HEK293 (cell line): ENCODE measurements at regions not wholly inside any gene's neighbourhood (a gene's known extent, or its start where the extent isn't known, plus 50 kb on each side); places are given as distances from the start of the nearest gene placed in this dataset.

Experiments
- KLF10 ChIP-seq: fragments of 450-650 bp; IDR thresholded peaks from 2 replicates; pipeline ENCODE4 v1.5.1; 2018; ENCODE audit warnings: missing biosample characterization, mild to moderate bottlenecking, missing genetic modification characterization
- ZNF274 ChIP-seq, 2 experiments: fragments of 200-500 bp in 1 of 2; fragments of 450-650 bp in 1 of 2; sonication (Bioruptor generic) in 1 of 2; formaldehyde crosslinking in 1 of 2; IDR thresholded peaks; 2 replicates each; pipeline versions ENCODE4 v1.5.1 to v1.6.1; 2014 to 2016; ENCODE audit warnings: borderline replicate concordance in 1 of 2, inconsistent platforms in 1 of 2, low read length in 1 of 2, missing biosample characterization in 1 of 2, missing genetic modification characterization in 1 of 2
- ZNF350 ChIP-seq: fragments of 450-650 bp; formaldehyde crosslinking; IDR thresholded peaks from 2 replicates; pipeline ENCODE4 v1.5.0; 2017; ENCODE audit warnings: missing biosample characterization, mild to moderate bottlenecking, missing genetic modification characterization
- ZNF510 ChIP-seq: fragments of 450-650 bp; formaldehyde crosslinking; IDR thresholded peaks from 2 replicates; pipeline ENCODE4 v1.5.1; 2018; ENCODE audit warnings: mild to moderate bottlenecking, missing genetic modification characterization, missing biosample characterization; ENCODE audit not compliant: insufficient replicate concordance
- ZNF530 ChIP-seq: fragments of 450-650 bp; formaldehyde crosslinking; IDR thresholded peaks from 2 replicates; pipeline ENCODE4 v1.5.1; 2016; ENCODE audit warnings: low read depth, missing biosample characterization, missing genetic modification characterization
- ZNF777 ChIP-seq: fragments of 450-650 bp; formaldehyde crosslinking; IDR thresholded peaks from 2 replicates; pipeline ENCODE4 v1.5.1; 2017; ENCODE audit warnings: missing biosample characterization, missing genetic modification characterization, borderline replicate concordance
- TF ChIP-seq, protein P1 (sequence below): fragments of 450-650 bp; formaldehyde crosslinking; IDR thresholded peaks from 2 replicates; pipeline ENCODE4 v1.5.1; 2016; ENCODE audit warnings: missing biosample characterization, missing genetic modification characterization
- TF ChIP-seq, protein P2 (sequence below): fragments of 450-650 bp; formaldehyde crosslinking; conservative IDR thresholded peaks from 2 replicates; pipeline ENCODE4 v1.5.1; 2016; ENCODE audit warnings: low read depth, missing biosample characterization, missing genetic modification characterization
- TF ChIP-seq, protein P3 (sequence below): fragments of 450-650 bp; formaldehyde crosslinking; IDR thresholded peaks from 2 replicates; pipeline ENCODE4 v1.5.1; 2016; ENCODE audit warnings: missing biosample characterization, missing genetic modification characterization

DNA sequence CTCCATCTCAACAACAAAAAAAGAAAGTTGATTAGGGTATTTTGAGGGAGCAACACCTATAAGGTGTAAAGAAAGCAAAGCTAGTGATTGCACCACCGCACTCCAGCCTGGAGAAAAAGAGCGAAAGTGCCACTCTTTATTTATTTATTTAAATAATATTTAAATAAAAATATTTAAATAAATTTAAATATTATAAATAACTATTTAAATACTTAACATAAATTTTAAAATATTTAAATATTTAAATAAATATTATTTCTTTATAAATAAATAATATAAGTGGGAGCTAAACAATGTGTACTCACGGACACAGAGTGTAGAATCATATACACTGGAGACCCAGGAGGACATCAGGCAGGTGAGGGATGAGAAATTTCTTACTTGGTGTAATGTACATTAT is 64.4 kb upstream of the TRIO start:
- TF ChIP-seq ZNF510 (tag by site-specific recombination) (no peak), KLF10 (tag by site-specific recombination) (no peak), ZNF530 (tag by site-specific recombination) (no peak), ZNF274 (IDR thresholded peaks at IDR 0.05; ENCODE audit: low read length) (no peak), ZNF274 (tag by site-specific recombination; IDR thresholded peaks at IDR 0.05; ENCODE audit: borderline replicate concordance) (no peak), ZNF777 (tag by site-specific recombination) (no peak), ZNF350 (tag by site-specific recombination) (no peak)
- TF ChIP-seq, protein P1, sequence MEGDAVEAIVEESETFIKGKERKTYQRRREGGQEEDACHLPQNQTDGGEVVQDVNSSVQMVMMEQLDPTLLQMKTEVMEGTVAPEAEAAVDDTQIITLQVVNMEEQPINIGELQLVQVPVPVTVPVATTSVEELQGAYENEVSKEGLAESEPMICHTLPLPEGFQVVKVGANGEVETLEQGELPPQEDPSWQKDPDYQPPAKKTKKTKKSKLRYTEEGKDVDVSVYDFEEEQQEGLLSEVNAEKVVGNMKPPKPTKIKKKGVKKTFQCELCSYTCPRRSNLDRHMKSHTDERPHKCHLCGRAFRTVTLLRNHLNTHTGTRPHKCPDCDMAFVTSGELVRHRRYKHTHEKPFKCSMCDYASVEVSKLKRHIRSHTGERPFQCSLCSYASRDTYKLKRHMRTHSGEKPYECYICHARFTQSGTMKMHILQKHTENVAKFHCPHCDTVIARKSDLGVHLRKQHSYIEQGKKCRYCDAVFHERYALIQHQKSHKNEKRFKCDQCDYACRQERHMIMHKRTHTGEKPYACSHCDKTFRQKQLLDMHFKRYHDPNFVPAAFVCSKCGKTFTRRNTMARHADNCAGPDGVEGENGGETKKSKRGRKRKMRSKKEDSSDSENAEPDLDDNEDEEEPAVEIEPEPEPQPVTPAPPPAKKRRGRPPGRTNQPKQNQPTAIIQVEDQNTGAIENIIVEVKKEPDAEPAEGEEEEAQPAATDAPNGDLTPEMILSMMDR (tag by site-specific recombination), result no peak
- TF ChIP-seq, protein P2, sequence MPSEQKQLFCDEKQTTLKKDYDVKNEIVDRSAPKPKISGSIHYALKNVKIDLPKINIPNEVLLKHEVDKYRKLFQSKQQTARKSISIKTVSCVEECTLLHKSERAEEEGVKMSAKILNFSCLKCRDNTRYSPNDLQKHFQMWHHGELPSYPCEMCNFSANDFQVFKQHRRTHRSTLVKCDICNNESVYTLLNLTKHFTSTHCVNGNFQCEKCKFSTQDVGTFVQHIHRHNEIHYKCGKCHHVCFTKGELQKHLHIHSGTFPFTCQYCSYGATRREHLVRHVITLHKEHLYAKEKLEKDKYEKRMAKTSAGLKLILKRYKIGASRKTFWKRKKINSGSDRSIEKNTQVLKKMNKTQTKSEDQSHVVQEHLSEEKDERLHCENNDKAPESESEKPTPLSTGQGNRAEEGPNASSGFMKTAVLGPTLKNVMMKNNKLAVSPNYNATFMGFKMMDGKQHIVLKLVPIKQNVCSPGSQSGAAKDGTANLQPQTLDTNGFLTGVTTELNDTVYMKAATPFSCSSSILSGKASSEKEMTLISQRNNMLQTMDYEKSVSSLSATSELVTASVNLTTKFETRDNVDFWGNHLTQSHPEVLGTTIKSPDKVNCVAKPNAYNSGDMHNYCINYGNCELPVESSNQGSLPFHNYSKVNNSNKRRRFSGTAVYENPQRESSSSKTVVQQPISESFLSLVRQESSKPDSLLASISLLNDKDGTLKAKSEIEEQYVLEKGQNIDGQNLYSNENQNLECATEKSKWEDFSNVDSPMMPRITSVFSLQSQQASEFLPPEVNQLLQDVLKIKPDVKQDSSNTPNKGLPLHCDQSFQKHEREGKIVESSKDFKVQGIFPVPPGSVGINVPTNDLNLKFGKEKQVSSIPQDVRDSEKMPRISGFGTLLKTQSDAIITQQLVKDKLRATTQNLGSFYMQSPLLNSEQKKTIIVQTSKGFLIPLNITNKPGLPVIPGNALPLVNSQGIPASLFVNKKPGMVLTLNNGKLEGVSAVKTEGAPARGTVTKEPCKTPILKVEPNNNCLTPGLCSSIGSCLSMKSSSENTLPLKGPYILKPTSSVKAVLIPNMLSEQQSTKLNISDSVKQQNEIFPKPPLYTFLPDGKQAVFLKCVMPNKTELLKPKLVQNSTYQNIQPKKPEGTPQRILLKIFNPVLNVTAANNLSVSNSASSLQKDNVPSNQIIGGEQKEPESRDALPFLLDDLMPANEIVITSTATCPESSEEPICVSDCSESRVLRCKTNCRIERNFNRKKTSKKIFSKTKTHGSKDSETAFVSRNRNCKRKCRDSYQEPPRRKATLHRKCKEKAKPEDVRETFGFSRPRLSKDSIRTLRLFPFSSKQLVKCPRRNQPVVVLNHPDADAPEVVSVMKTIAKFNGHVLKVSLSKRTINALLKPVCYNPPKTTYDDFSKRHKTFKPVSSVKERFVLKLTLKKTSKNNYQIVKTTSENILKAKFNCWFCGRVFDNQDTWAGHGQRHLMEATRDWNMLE (tag by site-specific recombination), result no peak
- TF ChIP-seq, protein P3, sequence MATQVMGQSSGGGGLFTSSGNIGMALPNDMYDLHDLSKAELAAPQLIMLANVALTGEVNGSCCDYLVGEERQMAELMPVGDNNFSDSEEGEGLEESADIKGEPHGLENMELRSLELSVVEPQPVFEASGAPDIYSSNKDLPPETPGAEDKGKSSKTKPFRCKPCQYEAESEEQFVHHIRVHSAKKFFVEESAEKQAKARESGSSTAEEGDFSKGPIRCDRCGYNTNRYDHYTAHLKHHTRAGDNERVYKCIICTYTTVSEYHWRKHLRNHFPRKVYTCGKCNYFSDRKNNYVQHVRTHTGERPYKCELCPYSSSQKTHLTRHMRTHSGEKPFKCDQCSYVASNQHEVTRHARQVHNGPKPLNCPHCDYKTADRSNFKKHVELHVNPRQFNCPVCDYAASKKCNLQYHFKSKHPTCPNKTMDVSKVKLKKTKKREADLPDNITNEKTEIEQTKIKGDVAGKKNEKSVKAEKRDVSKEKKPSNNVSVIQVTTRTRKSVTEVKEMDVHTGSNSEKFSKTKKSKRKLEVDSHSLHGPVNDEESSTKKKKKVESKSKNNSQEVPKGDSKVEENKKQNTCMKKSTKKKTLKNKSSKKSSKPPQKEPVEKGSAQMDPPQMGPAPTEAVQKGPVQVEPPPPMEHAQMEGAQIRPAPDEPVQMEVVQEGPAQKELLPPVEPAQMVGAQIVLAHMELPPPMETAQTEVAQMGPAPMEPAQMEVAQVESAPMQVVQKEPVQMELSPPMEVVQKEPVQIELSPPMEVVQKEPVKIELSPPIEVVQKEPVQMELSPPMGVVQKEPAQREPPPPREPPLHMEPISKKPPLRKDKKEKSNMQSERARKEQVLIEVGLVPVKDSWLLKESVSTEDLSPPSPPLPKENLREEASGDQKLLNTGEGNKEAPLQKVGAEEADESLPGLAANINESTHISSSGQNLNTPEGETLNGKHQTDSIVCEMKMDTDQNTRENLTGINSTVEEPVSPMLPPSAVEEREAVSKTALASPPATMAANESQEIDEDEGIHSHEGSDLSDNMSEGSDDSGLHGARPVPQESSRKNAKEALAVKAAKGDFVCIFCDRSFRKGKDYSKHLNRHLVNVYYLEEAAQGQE (tag by site-specific recombination), result no peak
